HEK293T (cell line): ENCODE measurements at regions not wholly inside any gene's neighbourhood (a gene's known extent, or its start where the extent isn't known, plus 50 kb on each side); places are given as distances from the start of the nearest gene placed in this dataset.

Experiments used
- CTCF ChIA-PET: fragments of 350-600 bp; formaldehyde crosslinking; extraction: SDS; loops from one replicate; lab custom pipeline; 2021; ENCODE audit warnings: antibody characterized with exemption, inconsistent platforms; lab: Yijun Ruan, JAX
- POLR2A ChIA-PET: fragments of 350-600 bp; formaldehyde crosslinking; extraction: SDS; loops from one replicate; lab custom pipeline; 2020; ENCODE audit warnings: antibody characterized with exemption, inconsistent platforms; lab: Yijun Ruan, JAX
- DNase-seq: peaks from one replicate; pipeline ENCODE4 v3.0.0; 2012; ENCODE audit warnings: mixed read lengths; ENCODE audit errors: extremely low spot score
- ARNT ChIP-seq: fragments of 450-650 bp; IDR thresholded peaks from 2 replicates; pipeline ENCODE4 v1.6.1; 2017; ENCODE audit warnings: mild to moderate bottlenecking
- BHLHE40 ChIP-seq: fragments of 450-650 bp; IDR thresholded peaks from 2 replicates; pipeline ENCODE4 v1.6.1; 2016; ENCODE audit warnings: mild to moderate bottlenecking, moderate library complexity, borderline replicate concordance
- CTBP1 ChIP-seq: fragments of 450-650 bp; IDR thresholded peaks from 2 replicates; pipeline ENCODE4 v1.6.1; 2016; ENCODE audit warnings: borderline replicate concordance
- ELF4 ChIP-seq: fragments of 450-650 bp; IDR thresholded peaks from 2 replicates; pipeline ENCODE4 v1.6.1; 2017; ENCODE audit warnings: antibody characterized with exemption
- FOXA1 ChIP-seq: fragments of 450-650 bp; IDR thresholded peaks from 2 replicates; pipeline ENCODE4 v1.6.1; 2016; ENCODE audit warnings: mild to moderate bottlenecking
- FOXK2 ChIP-seq: fragments of 450-650 bp; IDR thresholded peaks from 2 replicates; pipeline ENCODE4 v1.6.1; 2016; ENCODE audit warnings: mild to moderate bottlenecking
- FOXM1 ChIP-seq: fragments of 450-650 bp; IDR thresholded peaks from 2 replicates; pipeline ENCODE4 v1.6.1; 2017; ENCODE audit warnings: mild to moderate bottlenecking, borderline replicate concordance
- HDGF ChIP-seq: fragments of 450-650 bp; IDR thresholded peaks from 2 replicates; pipeline ENCODE4 v1.6.1; 2017; ENCODE audit warnings: antibody characterized with exemption, borderline replicate concordance
- L3MBTL2 ChIP-seq: fragments of 450-650 bp; conservative IDR thresholded peaks from 2 replicates; pipeline ENCODE4 v1.6.1; 2016; ENCODE audit warnings: mild to moderate bottlenecking
- LEF1 ChIP-seq: fragments of 450-650 bp; IDR thresholded peaks from 2 replicates; pipeline ENCODE4 v1.6.1; 2017; ENCODE audit warnings: mild to moderate bottlenecking, borderline replicate concordance
- NFRKB ChIP-seq: fragments of 450-650 bp; IDR thresholded peaks from 2 replicates; pipeline ENCODE4 v1.6.1; 2016; ENCODE audit warnings: mild to moderate bottlenecking, moderate library complexity
- SP1 ChIP-seq: fragments of 450-650 bp; IDR thresholded peaks from 2 replicates; pipeline ENCODE4 v1.6.1; 2017
- SUZ12 ChIP-seq: fragments of 450-650 bp; IDR thresholded peaks from 2 replicates; pipeline ENCODE4 v1.6.1; 2016; ENCODE audit warnings: mild to moderate bottlenecking
- TARDBP ChIP-seq: fragments of 450-650 bp; IDR thresholded peaks from 2 replicates; pipeline ENCODE4 v1.6.1; 2016
- ZNF384 ChIP-seq: fragments of 450-650 bp; IDR thresholded peaks from 2 replicates; pipeline ENCODE4 v1.6.1; 2016
- TF ChIP-seq, protein P1 (sequence below): fragments of 450-650 bp; IDR thresholded peaks from 2 replicates; pipeline ENCODE4 v1.6.1; 2016

DNA sequence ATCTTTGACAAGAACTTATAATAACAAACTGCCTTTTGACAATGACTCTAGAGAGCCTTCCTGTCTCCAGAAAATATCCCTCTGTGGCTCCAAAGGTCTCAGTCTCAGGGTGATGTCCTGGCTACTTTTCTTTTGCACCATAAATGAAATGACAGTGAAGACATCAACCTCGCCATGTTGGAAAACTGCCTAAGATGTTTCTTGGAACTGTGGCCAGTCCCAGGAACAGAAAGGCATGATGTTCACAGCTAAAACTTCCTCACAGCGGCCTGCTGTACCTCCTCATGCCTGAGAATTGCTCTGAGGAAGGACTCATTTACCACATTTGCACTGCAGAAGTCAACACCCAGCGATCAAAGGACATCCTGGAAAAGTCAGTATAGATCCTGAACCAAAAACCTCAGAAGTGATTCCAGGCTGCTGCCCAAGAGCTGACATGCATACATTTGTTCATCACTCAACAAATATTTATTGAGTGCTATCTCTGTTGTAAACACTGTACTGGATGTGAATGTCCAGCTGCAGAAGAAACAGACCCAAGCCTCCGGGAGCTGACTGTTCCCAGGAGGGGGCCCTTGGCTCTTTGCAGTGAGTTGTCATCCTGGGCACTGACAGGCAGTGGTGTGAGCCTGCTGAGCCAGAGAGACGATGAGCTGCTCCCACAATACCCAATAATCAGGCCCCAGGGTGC is 64.3 kb upstream of the ACSL3 start:
- DNase-seq = no peak
- POLR2A ChIA-PET = interaction anchor here (1.0 kb wide), 1 partner anchor 65 kb away, joined by 3 read pairs; no protein-coding TSS in a partner anchor

GRCh38 chr2:222797261-222797660 is 63.6 kb upstream of the ACSL3 start:
- CTCF ChIA-PET = interaction anchor here (0.6 to 1.7 kb wide), 17 partner anchors 9 to 112 kb away, joined by 3 to 10 read pairs (median 4); no protein-coding TSS in a partner anchor
- POLR2A ChIA-PET = interaction anchor here (1.0 kb wide), 1 partner anchor 65 kb away, joined by 3 read pairs; no protein-coding TSS in a partner anchor
- TF ChIP-seq TARDBP = no peak
- no peak for TF ChIP-seq ELF4
- TF ChIP-seq, protein P1, sequence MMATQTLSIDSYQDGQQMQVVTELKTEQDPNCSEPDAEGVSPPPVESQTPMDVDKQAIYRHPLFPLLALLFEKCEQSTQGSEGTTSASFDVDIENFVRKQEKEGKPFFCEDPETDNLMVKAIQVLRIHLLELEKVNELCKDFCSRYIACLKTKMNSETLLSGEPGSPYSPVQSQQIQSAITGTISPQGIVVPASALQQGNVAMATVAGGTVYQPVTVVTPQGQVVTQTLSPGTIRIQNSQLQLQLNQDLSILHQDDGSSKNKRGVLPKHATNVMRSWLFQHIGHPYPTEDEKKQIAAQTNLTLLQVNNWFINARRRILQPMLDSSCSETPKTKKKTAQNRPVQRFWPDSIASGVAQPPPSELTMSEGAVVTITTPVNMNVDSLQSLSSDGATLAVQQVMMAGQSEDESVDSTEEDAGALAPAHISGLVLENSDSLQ = no peak
- TF ChIP-seq CTBP1 = no peak
- TF ChIP-seq FOXM1 = no peak
- TF ChIP-seq HDGF = no peak
- no peak for TF ChIP-seq FOXK2
- no peak for TF ChIP-seq SUZ12
- no peak for TF ChIP-seq L3MBTL2
- no peak for TF ChIP-seq BHLHE40
- no peak for TF ChIP-seq NFRKB
- no peak for TF ChIP-seq SP1
- TF ChIP-seq ARNT = no peak
- no peak for TF ChIP-seq LEF1
- no peak for TF ChIP-seq ZNF384
- TF ChIP-seq FOXA1 = no peak
- peak; percentile 38 for DNase-seq

More for the DNA sequence above, 64.3 kb upstream of the ACSL3 start:
- TF ChIP-seq BHLHE40 (no peak), HDGF (no peak), LEF1 (no peak), TARDBP (no peak), FOXA1 (no peak), NFRKB (no peak), FOXK2 (no peak), ZNF384 (no peak), ARNT (no peak), CTBP1 (no peak), FOXM1 (no peak), SUZ12 (no peak), ELF4 (no peak), SP1 (no peak), L3MBTL2 (no peak)
- TF ChIP-seq, protein P1 = no peak
- CTCF ChIA-PET = interaction anchor here (0.6 to 1.7 kb wide), 14 partner anchors 10 to 107 kb away, joined by 3 to 10 read pairs (median 4); no protein-coding TSS in a partner anchor

DNA sequence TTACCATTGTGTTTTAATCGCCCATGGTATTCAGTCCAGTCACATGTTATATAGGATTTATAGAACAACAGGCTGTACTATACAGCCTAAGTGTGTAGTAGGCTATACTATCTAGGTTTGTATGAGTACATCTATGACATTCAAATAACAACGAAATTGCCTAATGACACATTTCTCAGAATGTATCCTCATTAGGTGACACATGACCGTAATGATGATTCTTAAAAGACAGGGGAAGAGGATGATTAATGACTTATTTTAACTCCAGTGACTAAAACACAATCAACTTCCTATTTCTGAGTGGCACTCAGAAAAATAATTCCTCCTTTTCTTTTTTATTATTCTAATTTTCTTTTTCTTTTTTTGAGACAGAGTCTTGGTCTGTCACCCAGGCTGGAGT is 63.0 kb upstream of the ACSL3 start:
- no peak for DNase-seq
- ChIA-PET CTCF (interaction anchor here (0.6 to 1.7 kb wide), 9 partner anchors 10 to 112 kb away, joined by 3 to 8 read pairs (median 5); no protein-coding TSS in a partner anchor), POLR2A (interaction anchor here (1.0 kb wide), 1 partner anchor 64 kb away, joined by 3 read pairs; no protein-coding TSS in a partner anchor)
- no peak for TF ChIP-seq TARDBP
- TF ChIP-seq, protein P1 = peak; percentile 24; the same call in 1 of the 2 replicates
- no peak for TF ChIP-seq L3MBTL2
- TF ChIP-seq FOXM1 = no peak
- no peak for TF ChIP-seq LEF1

- CTCF ChIA-PET = interaction anchor here (0.9 kb wide), 1 partner anchor 91 kb away, joined by 3 read pairs; no protein-coding TSS in a partner anchor
- TF ChIP-seq TARDBP (no peak), ARNT (no peak), BHLHE40 (no peak), FOXA1 (no peak), CTBP1 (no peak), FOXK2 (no peak)
- DNase-seq = no peak
- POLR2A ChIA-PET = no interaction called here
Observed at GRCh38 chr2:222798528-222798927, 62.3 kb upstream of the ACSL3 start.

DNA sequence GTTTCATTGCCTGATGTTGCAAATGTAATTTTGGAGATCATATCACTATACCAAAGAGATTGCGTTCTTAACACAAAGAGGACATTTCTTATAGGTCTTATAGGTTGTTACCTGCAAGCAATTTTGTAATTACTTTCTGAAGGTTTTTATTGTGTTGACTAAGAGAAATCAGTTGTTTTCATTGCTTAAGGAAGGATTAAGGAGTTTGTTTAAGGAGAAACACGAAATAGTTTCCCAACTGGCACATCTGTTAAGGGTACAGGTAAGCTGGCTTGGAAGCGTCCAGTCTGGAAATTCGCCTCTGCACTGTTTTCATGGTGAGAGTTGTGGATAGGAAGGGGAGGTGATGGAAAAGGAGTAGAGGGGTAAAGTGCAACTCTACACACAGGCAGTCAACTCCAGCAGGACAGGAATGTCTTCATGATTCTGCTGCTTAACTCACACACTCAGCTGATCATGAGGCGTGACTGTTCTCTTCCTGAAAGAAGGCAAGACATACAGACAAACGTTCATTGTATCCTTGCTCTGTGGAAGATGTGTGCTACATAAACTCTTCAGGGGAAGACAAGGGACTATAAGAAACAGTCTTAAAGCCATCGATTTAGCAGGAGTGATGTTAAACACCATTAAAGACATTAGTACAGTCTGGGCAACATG is 61.4 kb upstream of the ACSL3 start:
- CTCF ChIA-PET = interaction anchor here (0.5 kb wide), 1 partner anchor 105 kb away, joined by 3 read pairs; no protein-coding TSS in a partner anchor
- TF ChIP-seq FOXM1 (no peak), FOXA1 (no peak), LEF1 (no peak)
- DNase-seq = no peak
- POLR2A ChIA-PET = no interaction called here
